GM19452 (cell line): ENCODE measurements at regions not wholly inside any gene's neighbourhood (a gene's known extent, or its start where the extent isn't known, plus 50 kb on each side); places are given as distances from the start of the nearest gene placed in this dataset.

Experiments used
- ATAC-seq: cut with Tn5 transposase; IDR thresholded peaks from one replicate; pipeline ENCODE4 v1.9.1; 2021; ENCODE audit not compliant: unreplicated experiment

GRCh38 chr1:187413405-187414169, 584.8 kb downstream of the PLA2G4A start:
- ATAC-seq, result no peak

- no peak for ATAC-seq
These were observed 586.3 kb downstream of the PLA2G4A start for GRCh38 chr1:187415065-187415464.

GRCh38 chr1:187417520-187417919, 588.8 kb downstream of the PLA2G4A start:
- no peak for ATAC-seq

GRCh38 chr1:187433598-187433997, 604.8 kb downstream of the PLA2G4A start:
- ATAC-seq, result no peak

GRCh38 chr1:187442603-187443002, 613.9 kb downstream of the PLA2G4A start:
- ATAC-seq, result no peak

- no peak for ATAC-seq
These were observed 615.2 kb downstream of the PLA2G4A start for GRCh38 chr1:187443939-187444338.

GRCh38 chr1:187445066-187445465, 616.3 kb downstream of the PLA2G4A start:
- ATAC-seq, result no peak

- ATAC-seq, result no peak
These were observed 622.5 kb downstream of the PLA2G4A start for GRCh38 chr1:187451238-187451637.

- ATAC-seq, result no peak
These were observed 625.3 kb downstream of the PLA2G4A start for GRCh38 chr1:187454010-187454409.

- ATAC-seq, result no peak
These were observed 627.7 kb downstream of the PLA2G4A start for GRCh38 chr1:187456446-187456845.

GRCh38 chr1:187460093-187460492, 631.3 kb downstream of the PLA2G4A start:
- no peak for ATAC-seq

GRCh38 chr1:187464320-187464719, 635.6 kb downstream of the PLA2G4A start:
- ATAC-seq, result no peak

GRCh38 chr1:187465441-187465840, 636.7 kb downstream of the PLA2G4A start:
- ATAC-seq, result no peak

- no peak for ATAC-seq
These were observed 641.1 kb downstream of the PLA2G4A start for GRCh38 chr1:187469836-187470235.

- ATAC-seq, result no peak
These were observed 642.8 kb downstream of the PLA2G4A start for GRCh38 chr1:187471555-187471954.

- no peak for ATAC-seq
These were observed 645.6 kb downstream of the PLA2G4A start for GRCh38 chr1:187474336-187474735.

- ATAC-seq, result no peak
These were observed 647.9 kb downstream of the PLA2G4A start for GRCh38 chr1:187476671-187477070.

- no peak for ATAC-seq
These were observed 648.4 kb downstream of the PLA2G4A start for GRCh38 chr1:187477103-187477502.

GRCh38 chr1:187477535-187477934, 648.8 kb downstream of the PLA2G4A start:
- no peak for ATAC-seq

- no peak for ATAC-seq
These were observed 652.9 kb downstream of the PLA2G4A start for GRCh38 chr1:187481581-187482148.

GRCh38 chr1:187490266-187490665, 661.5 kb downstream of the PLA2G4A start:
- ATAC-seq, result no peak

- ATAC-seq, result no peak
These were observed 662.5 kb downstream of the PLA2G4A start for GRCh38 chr1:187491082-187491720.
